ENCODE measurements at regions not wholly inside any gene's neighbourhood (a gene's known extent, or its start where the extent isn't known, plus 50 kb on each side); places are given as distances from the start of the nearest gene placed in this dataset.

DNA sequence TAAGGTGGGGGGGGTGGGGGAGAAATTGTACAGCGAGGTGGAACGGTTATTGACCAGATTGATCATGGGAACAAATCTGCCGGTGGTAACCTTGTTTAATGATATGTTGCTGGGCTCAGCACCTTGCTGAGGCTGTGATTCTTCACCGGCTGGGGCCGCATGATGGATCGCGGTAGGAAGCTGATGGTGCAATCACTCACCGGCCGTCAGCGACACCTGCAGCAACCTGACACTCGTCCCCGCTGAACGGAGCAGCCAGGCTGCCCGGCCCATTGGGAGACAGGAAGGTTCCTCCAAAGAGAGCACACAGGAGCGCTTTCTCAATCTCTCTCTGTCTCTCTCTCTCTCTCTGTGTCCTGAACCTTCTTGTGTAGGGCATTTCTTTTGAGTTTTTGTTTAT lies 128.5 kb upstream of the RRP15 start:
- DNase-seq (ENCODE audit: low read depth): no peak

DNA sequence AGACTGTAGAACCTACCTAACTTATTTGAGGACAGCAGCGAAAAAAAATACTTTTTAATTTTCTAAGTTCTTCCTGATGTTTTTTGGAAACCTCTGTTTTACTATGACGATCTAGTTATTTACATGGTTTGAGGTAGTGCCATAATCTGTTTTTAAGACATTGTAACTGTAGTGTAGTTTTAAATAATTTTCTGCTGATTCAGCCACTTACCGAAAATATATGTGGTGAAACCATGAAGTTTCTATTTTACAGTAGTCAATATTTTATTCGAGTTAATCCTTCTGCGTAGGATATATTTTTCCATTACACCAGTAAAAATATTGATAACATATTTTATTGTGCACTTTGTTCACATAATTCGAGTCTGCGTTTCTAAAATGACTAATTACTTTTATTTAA lies 121.7 kb upstream of the RRP15 start:
- DNase-seq (ENCODE audit: low read depth): no peak

DNA sequence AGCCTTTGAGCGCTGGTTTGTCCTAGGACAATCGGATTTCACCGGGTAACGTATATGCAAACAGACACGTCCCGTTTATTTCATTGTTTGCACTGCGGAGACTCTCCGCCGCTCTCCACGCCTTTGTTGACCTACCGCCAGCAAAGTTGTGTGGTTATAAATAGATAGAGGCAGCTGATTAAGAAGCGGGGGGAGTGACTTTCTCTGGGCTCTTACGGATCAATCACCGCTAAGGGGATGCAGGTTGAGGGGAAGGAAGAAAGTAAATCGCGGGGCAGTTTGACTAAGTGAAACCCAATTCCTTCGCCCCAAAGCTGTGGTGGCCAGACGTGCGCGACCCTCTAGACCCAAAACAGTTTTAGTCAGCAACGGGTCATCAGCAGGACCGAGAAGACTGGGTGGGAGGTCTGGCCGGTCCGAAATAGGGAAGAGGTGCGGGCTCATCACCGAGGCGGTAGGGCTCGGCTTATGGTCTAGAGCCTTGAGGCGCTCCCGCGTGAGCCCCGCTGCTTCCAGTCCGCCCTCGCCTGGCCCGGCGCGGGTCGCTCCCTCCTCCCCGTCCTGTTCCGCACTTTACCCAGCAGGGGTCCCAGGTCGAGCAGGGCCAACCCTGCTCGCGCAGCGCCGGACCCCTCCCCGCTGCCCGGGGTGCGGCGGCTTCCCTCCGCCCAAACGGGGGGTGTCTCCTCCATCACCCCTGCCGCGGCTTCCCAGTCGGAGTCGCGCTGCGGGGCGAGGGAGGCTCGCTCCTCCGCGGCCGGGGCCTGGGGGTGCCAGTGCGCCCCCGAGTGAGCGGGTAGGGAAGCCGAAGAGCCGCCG lies 120.8 kb upstream of the RRP15 start:
- DNase-seq (ENCODE audit: low read depth): peak; percentile 1

DNA sequence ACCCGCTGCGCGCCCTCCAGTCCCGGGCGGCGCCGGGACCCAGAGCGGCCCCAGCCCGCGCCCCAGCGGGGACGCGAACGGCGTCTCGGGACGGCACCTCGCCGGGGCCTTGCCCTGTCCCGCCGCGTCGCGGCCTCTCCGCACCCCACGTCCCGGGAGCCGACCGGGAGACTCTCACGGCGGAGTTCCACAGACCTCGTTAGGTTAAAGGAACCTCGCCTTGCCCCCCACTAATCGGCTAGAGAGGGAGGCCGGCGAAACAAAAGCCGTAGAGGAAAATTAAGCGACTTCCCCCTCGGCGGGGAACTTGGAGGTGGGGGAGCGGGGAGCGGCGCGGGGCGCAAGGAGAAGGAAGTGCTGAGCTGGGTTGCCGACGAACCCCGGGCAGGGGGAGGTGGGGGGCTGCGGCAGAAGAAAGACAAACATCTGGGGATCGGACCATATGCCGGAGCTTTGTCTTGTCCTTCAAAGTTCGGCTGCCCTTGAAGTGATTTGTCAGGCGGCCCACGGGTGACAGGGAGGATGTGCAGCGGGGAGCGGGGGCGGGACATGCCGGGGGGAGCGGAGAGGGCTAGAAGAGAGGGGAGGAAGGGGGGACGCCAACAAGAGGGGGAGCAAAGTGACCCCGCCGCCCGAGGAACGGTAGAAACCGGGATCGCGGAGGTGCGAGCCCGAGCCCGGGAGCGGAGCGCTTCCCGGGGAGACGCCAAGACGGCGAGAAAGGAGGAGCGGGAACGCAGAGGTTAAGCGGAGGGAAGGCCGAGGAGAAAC lies 120.0 kb upstream of the RRP15 start:
- no peak for DNase-seq (ENCODE audit: low read depth)

DNA sequence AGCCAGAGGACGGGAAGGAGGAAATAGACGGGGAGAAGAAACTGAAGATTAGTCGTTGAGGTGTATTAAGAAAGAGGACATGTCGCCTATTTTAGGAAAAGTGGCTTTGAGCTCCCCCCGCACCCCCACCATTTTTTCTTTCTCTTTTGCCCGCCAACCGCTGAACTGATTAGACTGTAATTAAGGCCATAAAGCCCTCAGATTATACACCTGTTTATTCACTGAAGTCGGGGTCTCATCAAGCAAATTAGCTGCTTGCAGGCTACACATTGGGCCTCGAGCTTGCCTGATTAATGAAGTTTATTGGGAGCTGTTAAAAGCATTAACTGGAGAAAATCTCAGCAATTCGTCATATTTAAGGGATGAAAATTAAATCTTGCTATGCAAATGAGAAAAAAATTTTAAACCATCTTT lies 119.4 kb upstream of the RRP15 start:
- no peak for DNase-seq (ENCODE audit: low read depth)

DNA sequence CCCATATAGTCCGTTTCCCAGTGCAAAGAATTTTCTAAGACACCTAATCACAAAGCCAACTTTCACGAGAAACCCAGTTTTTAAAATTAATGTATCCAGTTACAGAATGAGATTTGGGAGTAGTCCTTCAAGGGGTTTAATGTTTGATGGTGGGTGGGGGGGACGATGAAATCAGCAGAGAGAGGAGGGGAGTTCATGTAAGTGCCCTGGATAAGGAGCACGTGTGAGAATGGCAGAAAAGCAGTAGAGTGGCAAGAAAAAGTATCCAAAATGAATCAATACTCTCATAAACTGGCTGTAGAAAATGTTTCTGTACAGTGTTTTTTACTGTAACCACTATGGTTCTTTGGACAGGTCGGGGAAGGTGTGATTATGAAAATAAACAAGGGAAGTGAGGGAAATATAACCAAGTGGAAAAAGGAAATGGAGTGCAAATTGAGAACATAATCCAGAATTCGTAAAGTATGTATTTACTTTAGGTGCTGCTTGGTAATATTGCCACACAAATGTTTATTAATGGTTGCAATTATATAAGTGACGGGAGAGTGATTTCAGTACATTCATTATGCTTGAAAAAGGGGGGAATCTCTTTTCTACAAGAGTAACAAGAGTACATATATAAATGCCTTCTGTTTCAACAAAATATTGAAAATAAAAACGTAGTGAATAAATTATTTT lies 118.7 kb upstream of the RRP15 start:
- DNase-seq (ENCODE audit: low read depth): no peak

DNA sequence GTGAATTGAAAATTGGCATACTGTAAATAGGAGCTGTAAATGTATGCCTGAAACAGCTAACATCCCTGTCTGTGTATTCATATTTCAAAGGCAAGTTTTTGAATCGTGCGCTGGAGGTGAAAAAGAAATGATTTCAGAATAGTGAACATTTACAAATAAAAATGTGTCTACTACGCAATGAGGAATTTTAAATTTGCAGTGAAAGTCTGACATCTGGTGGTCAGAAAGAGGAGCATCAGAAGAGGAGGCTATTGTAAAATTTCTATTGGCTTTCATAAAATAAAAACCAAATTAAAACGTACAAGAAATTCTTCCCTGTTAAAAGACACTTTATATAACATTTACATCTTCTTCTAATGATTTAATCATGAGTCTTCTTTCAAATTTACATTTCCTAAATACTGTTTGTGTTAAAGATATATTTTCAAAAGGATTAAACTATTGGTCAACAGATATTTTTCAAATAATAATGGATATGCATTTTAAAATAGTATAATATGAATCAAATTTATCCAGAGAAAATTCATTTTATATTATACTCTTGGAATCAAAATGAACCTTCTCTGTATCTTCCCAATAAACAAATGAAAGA lies 113.7 kb upstream of the RRP15 start:
- DNase-seq (ENCODE audit: low read depth): peak; percentile 2

DNA sequence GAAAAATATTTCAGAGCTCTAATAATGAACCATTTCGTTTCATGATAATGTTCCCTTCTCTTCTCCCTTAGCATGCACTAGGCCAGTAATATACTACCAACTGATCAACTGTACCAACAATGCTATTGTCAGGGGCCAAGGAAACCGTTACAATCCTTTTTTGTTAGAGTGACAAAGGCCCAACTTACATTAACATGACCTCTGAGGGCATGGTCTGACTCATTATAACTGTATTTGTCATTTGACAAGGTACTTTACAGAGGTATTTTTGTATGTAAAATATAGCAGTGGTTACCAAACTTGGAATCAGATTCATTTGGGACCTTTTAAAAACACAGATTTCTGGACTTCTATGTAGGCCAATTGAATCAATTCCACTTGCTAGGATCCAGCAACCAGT lies 102.6 kb upstream of the RRP15 start:
- DNase-seq (ENCODE audit: low read depth): no peak

DNA sequence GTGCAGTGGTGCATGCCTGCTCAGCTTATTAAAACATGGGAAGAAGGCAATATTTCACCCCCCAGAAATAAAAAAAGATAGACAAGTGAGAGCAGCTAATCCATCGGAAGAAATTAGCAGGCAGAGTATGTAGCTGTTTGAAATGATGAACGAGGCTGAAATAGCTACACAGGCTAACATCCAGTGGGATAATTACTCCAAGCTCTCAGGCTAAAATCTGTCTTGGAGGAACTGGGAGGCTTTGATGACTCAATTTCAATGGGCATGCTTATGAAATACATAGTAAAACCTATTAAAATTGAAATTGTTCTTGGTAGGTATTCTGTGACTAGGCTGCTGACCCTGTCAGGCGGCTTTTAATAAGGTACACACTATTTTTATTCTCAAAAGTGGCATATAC lies 84.1 kb upstream of the RRP15 start:
- no peak for DNase-seq (ENCODE audit: low read depth)

DNA sequence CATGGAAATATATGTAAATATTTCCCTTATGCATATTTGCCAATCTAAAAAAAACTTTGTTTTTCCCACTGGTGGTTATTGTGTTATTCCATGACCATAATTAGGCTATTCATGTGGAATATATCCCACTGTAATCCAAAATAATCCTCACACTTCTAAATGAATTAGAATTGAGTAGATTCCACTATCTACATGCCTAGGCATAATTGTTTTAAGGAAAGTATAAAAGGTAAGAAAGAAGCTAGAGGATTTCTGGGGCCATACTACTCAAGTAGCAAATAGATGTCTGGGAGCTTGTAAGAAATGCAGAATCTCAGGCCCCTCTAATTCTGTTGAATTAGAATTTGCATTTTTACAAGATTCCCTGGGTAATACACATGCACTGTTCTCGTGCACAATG lies 83.5 kb upstream of the RRP15 start:
- no peak for DNase-seq (ENCODE audit: low read depth)

DNA sequence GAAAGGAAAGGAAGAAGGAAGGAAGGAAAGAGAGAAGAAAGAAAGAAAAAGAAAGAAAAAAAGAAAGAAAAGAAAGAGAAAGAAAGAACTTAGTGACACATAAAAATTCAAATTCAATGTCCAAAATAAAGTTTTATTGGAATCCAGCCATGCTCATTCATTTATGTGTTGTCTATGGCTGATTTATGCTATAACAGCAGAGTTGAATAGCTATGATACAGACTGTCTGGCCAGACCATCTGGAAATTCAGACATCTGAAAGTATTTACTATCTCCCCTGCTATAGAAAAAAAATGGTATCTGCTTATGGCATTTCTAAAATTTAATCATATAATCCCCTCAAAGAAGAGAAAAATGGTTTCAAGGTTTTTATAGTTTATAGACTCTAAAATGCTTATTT lies 79.4 kb upstream of the RRP15 start:
- no peak for DNase-seq (ENCODE audit: low read depth)

DNA sequence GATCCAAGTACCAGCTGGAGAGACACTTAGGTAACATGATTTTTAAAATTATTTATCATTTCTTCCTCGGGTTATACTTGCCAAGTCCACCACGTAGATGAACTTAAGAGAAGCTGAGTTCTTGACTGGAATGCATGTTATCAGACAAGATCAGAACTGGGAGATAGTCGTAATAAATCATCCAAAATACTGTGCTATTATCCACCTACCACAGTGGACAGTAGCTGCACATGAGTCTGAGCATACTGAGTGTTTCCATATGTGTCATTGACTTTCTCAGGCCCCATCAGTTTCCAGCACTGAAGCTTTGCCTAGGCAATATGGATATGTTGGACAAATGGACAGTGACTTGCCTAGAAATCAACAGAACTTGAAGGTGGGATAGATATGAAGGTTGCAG lies 77.9 kb upstream of the RRP15 start:
- DNase-seq (ENCODE audit: low read depth): no peak

DNA sequence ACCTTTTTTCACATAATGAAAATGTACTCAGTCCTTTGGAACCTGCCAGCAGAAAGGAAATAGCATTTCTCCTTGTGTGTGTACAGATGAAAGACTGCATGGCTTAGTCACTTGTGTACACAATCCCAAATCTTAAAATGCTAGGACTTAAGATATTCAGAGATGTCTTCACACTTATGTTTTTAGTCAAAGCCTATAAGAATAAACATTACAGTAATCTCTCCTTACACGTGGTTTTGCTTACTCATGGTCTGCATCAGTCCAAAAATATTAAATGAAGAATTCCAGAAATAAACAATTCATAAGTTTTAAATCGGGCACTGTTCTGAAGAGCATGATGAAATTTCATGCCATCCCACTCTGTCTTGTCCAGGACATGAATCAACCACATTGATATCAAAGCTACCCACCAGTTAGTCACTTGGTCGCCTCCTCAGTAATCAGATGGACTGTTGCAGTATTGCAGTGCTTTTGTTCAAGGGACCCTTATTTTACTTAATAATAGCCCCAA lies 75.7 kb upstream of the RRP15 start:
- peak; percentile 51 for DNase-seq (ENCODE audit: low read depth)

DNA sequence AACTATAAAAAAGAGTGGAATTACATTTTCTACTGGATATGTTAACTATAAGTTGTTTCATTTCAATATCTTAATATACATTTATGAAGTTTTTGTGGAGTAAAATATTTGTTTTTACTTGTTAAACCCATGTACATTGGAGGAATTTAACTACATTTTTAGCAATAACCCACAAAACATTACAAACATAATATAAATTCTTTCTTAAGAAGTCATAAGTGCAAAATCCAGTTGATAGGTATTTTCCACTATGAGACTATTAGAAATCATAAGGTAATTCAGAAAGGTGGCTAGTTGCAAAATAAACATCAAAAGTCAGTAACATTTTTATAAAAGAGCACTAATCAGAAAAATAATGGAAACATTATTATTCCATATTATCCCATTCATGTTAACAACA lies 73.9 kb upstream of the RRP15 start:
- DNase-seq (ENCODE audit: low read depth): peak; percentile 10

DNA sequence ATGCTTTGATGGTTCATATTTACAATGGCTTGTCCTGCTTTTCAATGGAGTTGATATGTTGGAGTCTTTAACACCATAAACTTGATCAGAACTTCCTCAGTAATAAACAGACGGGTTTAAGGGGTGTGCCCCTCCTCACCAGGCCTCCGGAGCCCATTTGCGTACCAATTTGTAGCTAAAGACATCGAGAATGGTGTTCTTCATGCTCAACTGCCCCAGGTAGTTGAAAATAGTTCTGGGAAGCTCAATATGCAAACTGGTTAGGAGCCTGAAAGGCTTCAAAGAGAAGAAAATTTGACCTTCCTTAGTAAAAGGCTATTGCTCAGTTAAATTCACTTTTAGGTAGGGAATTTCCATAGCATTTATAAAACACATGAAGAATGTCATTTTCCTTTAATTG lies 68.1 kb upstream of the RRP15 start:
- no peak for DNase-seq (ENCODE audit: low read depth)

DNA sequence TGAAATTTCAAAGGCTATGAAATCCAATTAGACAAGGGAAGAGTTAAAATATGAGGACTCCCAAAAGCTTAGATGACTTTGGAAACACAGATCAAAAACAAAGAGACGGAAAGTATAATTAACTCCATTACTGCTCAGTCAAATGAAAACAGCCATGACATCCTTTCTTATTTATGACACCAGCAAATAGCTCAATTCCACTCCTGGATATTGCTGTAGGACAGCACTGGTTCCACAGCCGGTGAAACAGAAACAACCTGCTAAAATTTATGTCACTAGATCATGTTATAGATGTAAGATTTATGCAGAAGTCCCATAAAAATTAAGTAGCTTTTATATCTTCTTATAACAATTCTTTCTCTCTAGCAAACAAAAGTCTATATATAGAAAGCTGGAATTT lies 65.6 kb upstream of the RRP15 start:
- DNase-seq (ENCODE audit: low read depth): no peak

DNA sequence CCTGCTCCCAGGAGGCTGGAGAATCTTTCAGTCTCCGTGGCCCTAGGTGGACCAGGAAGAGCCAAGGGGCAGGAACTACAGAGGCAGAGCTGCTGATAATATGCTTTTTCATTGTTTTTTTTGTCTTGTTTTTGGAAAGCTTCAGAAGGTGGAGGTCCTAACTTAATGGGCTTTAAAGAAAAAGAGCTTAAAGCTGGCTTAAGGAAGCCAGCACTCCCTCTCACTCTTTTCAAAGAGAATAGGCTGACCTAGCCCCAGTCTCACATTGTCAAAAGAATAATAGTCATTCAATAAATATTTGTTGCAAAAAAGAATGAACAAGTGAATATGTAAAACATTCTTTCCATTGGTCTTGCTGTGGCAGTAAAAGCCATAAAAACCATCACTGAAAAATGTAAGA lies 61.0 kb upstream of the RRP15 start:
- no peak for DNase-seq (ENCODE audit: low read depth)

DNA sequence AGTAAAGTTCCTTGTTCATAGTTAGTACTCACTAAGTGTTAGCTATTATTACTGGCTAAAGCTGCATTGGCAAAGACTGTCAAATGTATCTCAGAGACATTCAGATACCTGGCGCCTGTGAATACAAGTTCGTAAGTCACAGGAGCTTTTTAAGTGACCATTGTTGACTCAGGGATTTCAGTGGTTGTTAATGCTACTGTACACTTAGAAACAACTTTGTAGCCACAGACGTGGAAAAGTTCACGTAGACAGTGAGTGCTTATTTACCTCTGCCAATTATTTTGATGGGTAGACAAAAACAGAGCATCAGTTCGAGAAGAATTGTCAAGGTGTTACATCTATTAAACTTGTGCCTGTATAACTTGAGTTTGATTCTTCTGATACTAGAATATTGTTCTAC lies 59.1 kb upstream of the RRP15 start:
- no peak for DNase-seq (ENCODE audit: low read depth)

Data from non-pigmented ciliary epithelial cell (primary cell).